ENCODE measurements at regions not wholly inside any gene's neighbourhood (a gene's known extent, or its start where the extent isn't known, plus 50 kb on each side); places are given as distances from the start of the nearest gene placed in this dataset.

- no peak overlapping the region for H3K4me3 ChIP-seq (ENCODE audit: low read depth, low read length)
- DNase-seq (ENCODE audit: low read depth): no peak
- no peak for TF ChIP-seq CTCF (conservative IDR thresholded peaks at IDR 0.05; ENCODE audit: low read depth, low read length)
Observed at GRCh38 chr2:152825834-152826233, 107.4 kb downstream of the ARL6IP6 start.

- no peak overlapping the region for H3K4me3 ChIP-seq (ENCODE audit: low read depth, low read length)
- no peak for DNase-seq (ENCODE audit: low read depth)
- TF ChIP-seq CTCF (conservative IDR thresholded peaks at IDR 0.05; ENCODE audit: low read depth, low read length): no peak
Observed at GRCh38 chr2:152823905-152824304, 105.5 kb downstream of the ARL6IP6 start.

- DNase-seq (ENCODE audit: low read depth): no peak
- no peak for TF ChIP-seq CTCF (conservative IDR thresholded peaks at IDR 0.05; ENCODE audit: low read depth, low read length)
- H3K4me3 ChIP-seq (ENCODE audit: low read depth, low read length): no peak overlapping the region
Observed at GRCh38 chr2:152822676-152823075, 104.3 kb downstream of the ARL6IP6 start.

- DNase-seq (ENCODE audit: low read depth): no peak
- H3K4me3 ChIP-seq (ENCODE audit: low read depth, low read length): no peak overlapping the region
- no peak for TF ChIP-seq CTCF (conservative IDR thresholded peaks at IDR 0.05; ENCODE audit: low read depth, low read length)
Observed at GRCh38 chr2:152820048-152820447, 101.6 kb downstream of the ARL6IP6 start.

GRCh38 chr2:152815634-152816257 lies 97.3 kb downstream of the ARL6IP6 start:
- TF ChIP-seq CTCF (conservative IDR thresholded peaks at IDR 0.05; ENCODE audit: low read depth, low read length): no peak
- no peak overlapping the region for H3K4me3 ChIP-seq (ENCODE audit: low read depth, low read length)
- DNase-seq (ENCODE audit: low read depth): no peak

- no peak overlapping the region for H3K4me3 ChIP-seq (ENCODE audit: low read depth, low read length)
- no peak for DNase-seq (ENCODE audit: low read depth)
- TF ChIP-seq CTCF (conservative IDR thresholded peaks at IDR 0.05; ENCODE audit: low read depth, low read length): no peak
Observed at GRCh38 chr2:152814475-152815030, 96.1 kb downstream of the ARL6IP6 start.

- DNase-seq (ENCODE audit: low read depth): no peak
- no peak for TF ChIP-seq CTCF (conservative IDR thresholded peaks at IDR 0.05; ENCODE audit: low read depth, low read length)
- no peak overlapping the region for H3K4me3 ChIP-seq (ENCODE audit: low read depth, low read length)
Observed at GRCh38 chr2:152813351-152813750, 94.9 kb downstream of the ARL6IP6 start.

Measured in choroid plexus epithelial cell (primary cell).